ENCODE measurements at regions not wholly inside any gene's neighbourhood (a gene's known extent, or its start where the extent isn't known, plus 50 kb on each side); places are given as distances from the start of the nearest gene placed in this dataset.
A peak's percentile ranks its signal among the peaks of the same experiment; 100 is the strongest.

- Histone ChIP-seq H4K8ac (ENCODE audit: low read depth, low read length) (no peak overlapping the region), H2AFZ (ENCODE audit: low read length) (no peak overlapping the region), H2BK12ac (ENCODE audit: low read length) (peak overlapping the region; percentile 63), H3K4me3 (ENCODE audit: low read length in 2 of 2) (peak overlapping the region in 1 of 2 donors; percentile 45), H3K27ac (replicated peaks; ENCODE audit: low read length) (no peak overlapping the region), H3K4ac (ENCODE audit: low read length) (no peak overlapping the region), H2BK120ac (ENCODE audit: low read depth, low read length) (no peak overlapping the region), H3K14ac (ENCODE audit: low read length) (peak overlapping the region; percentile 26), H3K9me3 (replicated peaks in 1 of 2; ENCODE audit: control insufficient read depth in 2 of 2, insufficient read depth in 1 of 2, low read depth in 1 of 2, low read length in 2 of 2) (no peaks in the 10 kb centered on the region), H2BK15ac (ENCODE audit: low read length) (peak overlapping the region; percentile 66), H3K9ac (ENCODE audit: low read depth, low read length, poor library complexity) (no peak overlapping the region), H3K4me1 (ENCODE audit: control insufficient read depth in 2 of 2, insufficient read depth in 1 of 2, low read depth in 1 of 2, low read length in 2 of 2) (peaks cover 0 to 34% of the 10 kb centered on the region in 2 donors), H3K4me2 (ENCODE audit: insufficient read depth, low read length, poor library complexity, severe bottlenecking) (no peak overlapping the region), H3K23ac (ENCODE audit: low read depth, low read length, poor library complexity) (peak overlapping the region; percentile 66), H2BK5ac (ENCODE audit: low read length) (no peak overlapping the region), H2AK5ac (ENCODE audit: low read depth, low read length) (peak overlapping the region; percentile 38), H3K27me3 (ENCODE audit: control insufficient read depth in 3 of 3, insufficient read depth in 3 of 3, low read depth in 1 of 3, low read length in 3 of 3) (peaks cover 0 to 43% (median 28%) of the 10 kb centered on the region in 3 experiments), H3K79me1 (ENCODE audit: low read depth, low read length) (no peaks in the 10 kb centered on the region), H3K18ac (ENCODE audit: low read length) (peak overlapping the region; percentile 81), H4K91ac (ENCODE audit: low read depth, low read length, poor library complexity) (peak overlapping the region; percentile 35), H3K36me3 (replicated peaks in 1 of 2; ENCODE audit: control insufficient read depth in 2 of 2, insufficient read depth in 2 of 2, low read length in 2 of 2) (no peaks in the 10 kb centered on the region)
- no peak for DNase-seq (ENCODE audit: low spot score)
- no CpG with 5 or more reads among the region's 20 CpGs for WGBS, 2 donors (ENCODE audit: extremely low coverage in 2 of 2, insufficient read length in 2 of 2, insufficient replicate concordance in 1 of 2)
Observed at GRCh38 chr17:77783991-77784820, 174.3 kb upstream of the TNRC6C start.

GRCh38 chr17:77785312-77785905 is 173.1 kb upstream of the TNRC6C start:
- Histone ChIP-seq H3K9ac (ENCODE audit: low read depth, low read length, poor library complexity) (no peak overlapping the region), H4K8ac (ENCODE audit: low read depth, low read length) (no peak overlapping the region), H3K36me3 (replicated peaks in 1 of 2; ENCODE audit: control insufficient read depth in 2 of 2, insufficient read depth in 2 of 2, low read length in 2 of 2) (no peaks in the 10 kb centered on the region), H2BK120ac (ENCODE audit: low read depth, low read length) (no peak overlapping the region), H3K14ac (ENCODE audit: low read length) (no peak overlapping the region), H2AK5ac (ENCODE audit: low read depth, low read length) (peak overlapping the region; percentile 62), H3K4ac (ENCODE audit: low read length) (no peak overlapping the region), H3K79me1 (ENCODE audit: low read depth, low read length) (no peaks in the 10 kb centered on the region), H3K18ac (ENCODE audit: low read length) (peak overlapping the region; percentile 82), H2AFZ (ENCODE audit: low read length) (no peak overlapping the region), H2BK15ac (ENCODE audit: low read length) (no peak overlapping the region), H3K23ac (ENCODE audit: low read depth, low read length, poor library complexity) (no peak overlapping the region), H3K4me3 (ENCODE audit: low read length in 2 of 2) (no peak overlapping the region), H3K4me2 (ENCODE audit: insufficient read depth, low read length, poor library complexity, severe bottlenecking) (no peak overlapping the region), H3K27ac (replicated peaks; ENCODE audit: low read length) (no peak overlapping the region), H4K91ac (ENCODE audit: low read depth, low read length, poor library complexity) (no peak overlapping the region), H2BK12ac (ENCODE audit: low read length) (no peak overlapping the region), H3K27me3 (ENCODE audit: control insufficient read depth in 3 of 3, insufficient read depth in 3 of 3, low read depth in 1 of 3, low read length in 3 of 3) (peaks cover 0 to 43% (median 33%) of the 10 kb centered on the region in 3 experiments), H3K9me3 (replicated peaks in 1 of 2; ENCODE audit: control insufficient read depth in 2 of 2, insufficient read depth in 1 of 2, low read depth in 1 of 2, low read length in 2 of 2) (no peaks in the 10 kb centered on the region), H3K4me1 (ENCODE audit: control insufficient read depth in 2 of 2, insufficient read depth in 1 of 2, low read depth in 1 of 2, low read length in 2 of 2) (peaks cover 0 to 32% of the 10 kb centered on the region in 2 donors), H2BK5ac (ENCODE audit: low read length) (no peak overlapping the region)
- no CpG with 5 or more reads among the region's 15 CpGs for WGBS, 2 donors (ENCODE audit: extremely low coverage in 2 of 2, insufficient read length in 2 of 2, insufficient replicate concordance in 1 of 2)
- no peak for DNase-seq (ENCODE audit: low spot score)

- H3K27ac ChIP-seq (replicated peaks; ENCODE audit: low read length) = no peak overlapping the region
- no peak overlapping the region for H3K14ac ChIP-seq (ENCODE audit: low read length)
- no peak overlapping the region for H3K23ac ChIP-seq (ENCODE audit: low read depth, low read length, poor library complexity)
- no peak overlapping the region for H2BK15ac ChIP-seq (ENCODE audit: low read length)
- no peak overlapping the region for H2BK12ac ChIP-seq (ENCODE audit: low read length)
- no peak overlapping the region for H3K9ac ChIP-seq (ENCODE audit: low read depth, low read length, poor library complexity)
- H3K4me1 ChIP-seq (ENCODE audit: control insufficient read depth in 2 of 2, insufficient read depth in 1 of 2, low read depth in 1 of 2, low read length in 2 of 2) = peaks cover 0 to 31% of the 10 kb centered on the region in 2 donors
- no peaks in the 10 kb centered on the region for H3K9me3 ChIP-seq (replicated peaks in 1 of 2; ENCODE audit: control insufficient read depth in 2 of 2, insufficient read depth in 1 of 2, low read depth in 1 of 2, low read length in 2 of 2)
- H3K79me1 ChIP-seq (ENCODE audit: low read depth, low read length) = no peaks in the 10 kb centered on the region
- H2BK120ac ChIP-seq (ENCODE audit: low read depth, low read length) = no peak overlapping the region
- peaks cover 0 to 43% (median 33%) of the 10 kb centered on the region in 3 experiments for H3K27me3 ChIP-seq (ENCODE audit: control insufficient read depth in 3 of 3, insufficient read depth in 3 of 3, low read depth in 1 of 3, low read length in 3 of 3)
- no peak overlapping the region for H3K18ac ChIP-seq (ENCODE audit: low read length)
- H2AK5ac ChIP-seq (ENCODE audit: low read depth, low read length) = no peak overlapping the region
- H2BK5ac ChIP-seq (ENCODE audit: low read length) = no peak overlapping the region
- DNase-seq (ENCODE audit: low spot score) = no peak
- H4K8ac ChIP-seq (ENCODE audit: low read depth, low read length) = no peak overlapping the region
- WGBS, 2 donors (ENCODE audit: extremely low coverage in 2 of 2, insufficient read length in 2 of 2, insufficient replicate concordance in 1 of 2) = no CpG with 5 or more reads among the region's 4 CpGs
- H4K91ac ChIP-seq (ENCODE audit: low read depth, low read length, poor library complexity) = no peak overlapping the region
- H3K36me3 ChIP-seq (replicated peaks in 1 of 2; ENCODE audit: control insufficient read depth in 2 of 2, insufficient read depth in 2 of 2, low read length in 2 of 2) = no peaks in the 10 kb centered on the region
- no peak overlapping the region for H3K4me2 ChIP-seq (ENCODE audit: insufficient read depth, low read length, poor library complexity, severe bottlenecking)
- H3K4ac ChIP-seq (ENCODE audit: low read length) = no peak overlapping the region
- H2AFZ ChIP-seq (ENCODE audit: low read length) = no peak overlapping the region
- H3K4me3 ChIP-seq (ENCODE audit: low read length in 2 of 2) = no peak overlapping the region
Observed at GRCh38 chr17:77786090-77786489, 172.4 kb upstream of the TNRC6C start.
